SK-N-SH treated with all-trans-retinoic acid at 6 μM for 48 hours (cell line): ENCODE measurements at regions not wholly inside any gene's neighbourhood (a gene's known extent, or its start where the extent isn't known, plus 50 kb on each side); places are given as distances from the start of the nearest gene placed in this dataset.

Source experiments
- ATAC-seq: fragments of 200-7000 bp; cut with Tn5 transposase; 3 replicates; pipeline ENCODE4 v1.9.1; 2020; ENCODE audit warnings: mild to moderate bottlenecking, moderate library complexity
- ARNTL ChIP-seq: fragments of 450-650 bp; formaldehyde crosslinking; IDR thresholded peaks from 2 replicates; pipeline ENCODE4 v1.5.0; 2020; ENCODE audit warnings: low read depth, mild to moderate bottlenecking, moderate library complexity, borderline replicate concordance
- BACH2 ChIP-seq: fragments of 250-450 bp; sonication (Bioruptor Pico); IDR thresholded peaks from 2 replicates; pipeline ENCODE4 v1.9.0; 2021; ENCODE audit warnings: mild to moderate bottlenecking, borderline replicate concordance
- CSDC2 ChIP-seq: fragments of 250-450 bp; sonication (Bioruptor Pico); IDR thresholded peaks from 2 replicates; pipeline ENCODE4 v1.5.0; 2020; ENCODE audit warnings: mild to moderate bottlenecking, moderate library complexity
- ESRRG ChIP-seq: fragments of 250-450 bp; sonication (Bioruptor Pico); IDR thresholded peaks from 2 replicates; pipeline ENCODE4 v1.6.1; 2021; ENCODE audit warnings: mild to moderate bottlenecking
- GLIS3 ChIP-seq: fragments of 250-450 bp; sonication (Bioruptor Pico); IDR thresholded peaks from 2 replicates; pipeline ENCODE4 v1.5.0; 2020; ENCODE audit warnings: mild to moderate bottlenecking, moderate library complexity
- ISL1 ChIP-seq: fragments of 250-450 bp; sonication (Bioruptor Pico); IDR thresholded peaks from 2 replicates; pipeline ENCODE4 v2.1.2; 2022; ENCODE audit warnings: mild to moderate bottlenecking, moderate library complexity
- OSR1 ChIP-seq: fragments of 250-450 bp; sonication (Bioruptor Pico); IDR thresholded peaks from 2 replicates; pipeline ENCODE4 v1.8.0; 2022; ENCODE audit warnings: moderate library complexity, mild to moderate bottlenecking, inconsistent platforms
- PATZ1 ChIP-seq: fragments of 250-450 bp; sonication (Bioruptor Pico); IDR thresholded peaks from 2 replicates; pipeline ENCODE4 v1.8.0; 2020; ENCODE audit warnings: mild to moderate bottlenecking, moderate library complexity, borderline replicate concordance
- POU6F1 ChIP-seq: fragments of 250-450 bp; sonication (Bioruptor Pico); IDR thresholded peaks from 2 replicates; pipeline ENCODE4 v1.8.0; 2021; ENCODE audit warnings: low read depth, mild to moderate bottlenecking, moderate library complexity, borderline replicate concordance
- PPARA ChIP-seq: fragments of 250-450 bp; sonication (Bioruptor Pico); IDR thresholded peaks from 2 replicates; pipeline ENCODE4 v1.5.0; 2020; ENCODE audit warnings: mild to moderate bottlenecking, borderline replicate concordance
- RARB ChIP-seq: fragments of 250-450 bp; sonication (Bioruptor Pico); IDR thresholded peaks from 2 replicates; pipeline ENCODE4 v1.8.0; 2021; ENCODE audit warnings: mild to moderate bottlenecking, moderate library complexity
- SNAI2 ChIP-seq: fragments of 250-450 bp; sonication (Bioruptor Pico); IDR thresholded peaks from 2 replicates; pipeline ENCODE4 v1.5.0; 2020; ENCODE audit warnings: mild to moderate bottlenecking, moderate library complexity
- TCF4 ChIP-seq: fragments of 250-450 bp; sonication (Bioruptor Pico); IDR thresholded peaks from 2 replicates; pipeline ENCODE4 v1.8.0; 2021; ENCODE audit warnings: mild to moderate bottlenecking, moderate library complexity, borderline replicate concordance
- TOX ChIP-seq: fragments of 250-450 bp; sonication (Bioruptor Pico); IDR thresholded peaks from 2 replicates; pipeline ENCODE4 v1.8.0; 2021; ENCODE audit warnings: mild to moderate bottlenecking, moderate library complexity, borderline replicate concordance
- ZC3H10 ChIP-seq: fragments of 250-450 bp; sonication (Bioruptor Pico); IDR thresholded peaks from 2 replicates; pipeline ENCODE4 v1.5.1; 2021; ENCODE audit warnings: mild to moderate bottlenecking, moderate library complexity
- ZNF565 ChIP-seq: fragments of 450-650 bp; formaldehyde crosslinking; conservative IDR thresholded peaks from 2 replicates; pipeline ENCODE4 v1.5.0; 2020; ENCODE audit warnings: low read depth, mild to moderate bottlenecking, moderate library complexity
- ZNF70 ChIP-seq: fragments of 450-650 bp; formaldehyde crosslinking; IDR thresholded peaks from 2 replicates; pipeline ENCODE4 v1.5.0; 2020; ENCODE audit warnings: mild to moderate bottlenecking, moderate library complexity
- ZNF8 ChIP-seq: fragments of 450-650 bp; formaldehyde crosslinking; IDR thresholded peaks from 2 replicates; pipeline ENCODE4 v1.5.0; 2020; ENCODE audit warnings: mild to moderate bottlenecking, moderate library complexity
- TF ChIP-seq, protein P1 (sequence below): fragments of 250-450 bp; sonication (Bioruptor Pico); IDR thresholded peaks from 2 replicates; pipeline ENCODE4 v1.5.1; 2021; ENCODE audit warnings: mild to moderate bottlenecking, moderate library complexity
- TF ChIP-seq, protein P2 (sequence below): fragments of 250-450 bp; sonication (Bioruptor Pico); IDR thresholded peaks from 2 replicates; pipeline ENCODE4 v1.5.1; 2020; ENCODE audit warnings: low read depth, mild to moderate bottlenecking, moderate library complexity

- no peak for ATAC-seq
- no peak for TF ChIP-seq TOX
- TF ChIP-seq ZC3H10 (CRISPR knock-in tag) = no peak
- TF ChIP-seq PPARA (CRISPR knock-in tag) = no peak
- TF ChIP-seq RARB (CRISPR knock-in tag) = no peak
- TF ChIP-seq CSDC2 (CRISPR knock-in tag) = no peak
- TF ChIP-seq ZNF70 = no peak
- no peak for TF ChIP-seq OSR1 (CRISPR knock-in tag)
- no peak for TF ChIP-seq POU6F1 (CRISPR knock-in tag)
- TF ChIP-seq, protein P1, sequence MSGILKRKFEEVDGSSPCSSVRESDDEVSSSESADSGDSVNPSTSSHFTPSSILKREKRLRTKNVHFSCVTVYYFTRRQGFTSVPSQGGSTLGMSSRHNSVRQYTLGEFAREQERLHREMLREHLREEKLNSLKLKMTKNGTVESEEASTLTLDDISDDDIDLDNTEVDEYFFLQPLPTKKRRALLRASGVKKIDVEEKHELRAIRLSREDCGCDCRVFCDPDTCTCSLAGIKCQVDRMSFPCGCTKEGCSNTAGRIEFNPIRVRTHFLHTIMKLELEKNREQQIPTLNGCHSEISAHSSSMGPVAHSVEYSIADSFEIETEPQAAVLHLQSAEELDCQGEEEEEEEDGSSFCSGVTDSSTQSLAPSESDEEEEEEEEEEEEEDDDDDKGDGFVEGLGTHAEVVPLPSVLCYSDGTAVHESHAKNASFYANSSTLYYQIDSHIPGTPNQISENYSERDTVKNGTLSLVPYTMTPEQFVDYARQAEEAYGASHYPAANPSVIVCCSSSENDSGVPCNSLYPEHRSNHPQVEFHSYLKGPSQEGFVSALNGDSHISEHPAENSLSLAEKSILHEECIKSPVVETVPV (CRISPR knock-in tag) = no peak
- TF ChIP-seq TCF4 = no peak
- no peak for TF ChIP-seq PATZ1 (CRISPR knock-in tag)
These were observed 403.1 kb downstream of the C12orf75 start for GRCh38 chr12:105733579-105733978.

DNA sequence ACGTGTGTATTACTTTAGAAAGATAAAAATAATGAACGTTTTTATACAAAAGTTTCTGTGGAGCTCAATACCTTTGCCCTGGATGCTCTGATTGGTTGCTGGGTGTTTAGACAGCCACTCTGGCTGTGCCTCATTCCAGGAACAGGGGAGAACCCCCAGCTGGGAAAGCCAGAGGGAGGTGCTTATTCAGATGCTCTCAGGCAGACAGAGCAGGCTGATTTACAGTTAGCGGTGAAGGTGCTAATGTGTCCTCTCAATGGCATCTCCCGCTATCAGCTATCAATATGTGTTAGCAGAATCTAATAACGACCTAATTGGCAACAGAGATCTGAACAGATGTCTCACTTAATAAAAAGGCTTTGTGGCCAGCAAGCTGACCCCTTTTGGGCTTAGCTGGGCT is 402.3 kb downstream of the NUAK1 start:
- ATAC-seq = no peak
- no peak for TF ChIP-seq ARNTL
- no peak for TF ChIP-seq PATZ1 (CRISPR knock-in tag)
- no peak for TF ChIP-seq TOX
- TF ChIP-seq GLIS3 (CRISPR knock-in tag) = no peak
- TF ChIP-seq ISL1 (CRISPR knock-in tag) = no peak
- TF ChIP-seq POU6F1 (CRISPR knock-in tag) = no peak
- TF ChIP-seq PPARA (CRISPR knock-in tag) = no peak
- no peak for TF ChIP-seq SNAI2 (CRISPR knock-in tag)

- TF ChIP-seq CSDC2 (CRISPR knock-in tag) (no peak), TCF4 (no peak), OSR1 (CRISPR knock-in tag) (no peak), ZNF70 (no peak), RARB (CRISPR knock-in tag) (no peak), ARNTL (no peak), ZNF8 (no peak), BACH2 (no peak), ZNF565 (CRISPR knock-in tag) (no peak), TOX (no peak), ZC3H10 (CRISPR knock-in tag) (no peak), ISL1 (CRISPR knock-in tag) (no peak), ESRRG (CRISPR knock-in tag) (no peak), PATZ1 (CRISPR knock-in tag) (no peak)
- TF ChIP-seq, protein P1 (CRISPR knock-in tag) = no peak
- TF ChIP-seq, protein P2, sequence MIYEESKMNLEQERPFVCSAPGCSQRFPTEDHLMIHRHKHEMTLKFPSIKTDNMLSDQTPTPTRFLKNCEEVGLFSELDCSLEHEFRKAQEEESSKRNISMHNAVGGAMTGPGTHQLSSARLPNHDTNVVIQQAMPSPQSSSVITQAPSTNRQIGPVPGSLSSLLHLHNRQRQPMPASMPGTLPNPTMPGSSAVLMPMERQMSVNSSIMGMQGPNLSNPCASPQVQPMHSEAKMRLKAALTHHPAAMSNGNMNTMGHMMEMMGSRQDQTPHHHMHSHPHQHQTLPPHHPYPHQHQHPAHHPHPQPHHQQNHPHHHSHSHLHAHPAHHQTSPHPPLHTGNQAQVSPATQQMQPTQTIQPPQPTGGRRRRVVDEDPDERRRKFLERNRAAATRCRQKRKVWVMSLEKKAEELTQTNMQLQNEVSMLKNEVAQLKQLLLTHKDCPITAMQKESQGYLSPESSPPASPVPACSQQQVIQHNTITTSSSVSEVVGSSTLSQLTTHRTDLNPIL (CRISPR knock-in tag) = no peak
- ATAC-seq = no peak
These were observed 400.7 kb downstream of the NUAK1 start for GRCh38 chr12:105738051-105738450.
